WTC11 (cell line): ENCODE measurements at regions not wholly inside any gene's neighbourhood (a gene's known extent, or its start where the extent isn't known, plus 50 kb on each side); places are given as distances from the start of the nearest gene placed in this dataset.

Experiments used
- ATAC-seq: fragments of 200-7000 bp; cut with Tn5 transposase; 2 replicates; pipeline ENCODE4 v1.10.0; 2021; ENCODE audit warnings: mild to moderate bottlenecking, moderate library complexity
- CTCF ChIA-PET: fragments of 300-600 bp; sonication (Branson Sonifier 250); formaldehyde crosslinking; loops from one replicate; lab custom pipeline; 2021; ENCODE audit warnings: antibody characterized with exemption; lab: Charles Lee
- POLR2A ChIA-PET: fragments of 350-600 bp; sonication (Branson Sonifier 250); formaldehyde crosslinking; loops from one replicate; lab custom pipeline; 2021; ENCODE audit warnings: antibody characterized with exemption; lab: Charles Lee
- DNase-seq: peaks from one replicate; pipeline ENCODE4 v3.0.0; 2021; ENCODE audit warnings: low spot score
- H3K27ac Mint-ChIP-seq: 2 replicates; pipeline ENCODE4 v1.8.0; 2021; ENCODE audit warnings: mixed read lengths
- H3K27me3 Mint-ChIP-seq: 2 replicates; pipeline ENCODE4 v1.8.0; 2021; ENCODE audit warnings: low read depth, mild to moderate bottlenecking, moderate library complexity, mixed read lengths
- H3K36me3 Mint-ChIP-seq: 2 replicates; pipeline ENCODE4 v1.8.0; 2021; ENCODE audit warnings: mixed read lengths
- H3K4me1 Mint-ChIP-seq: 2 replicates; pipeline ENCODE4 v1.8.0; 2022; ENCODE audit warnings: mixed read lengths
- H3K4me3 Mint-ChIP-seq: 2 replicates; pipeline ENCODE4 v1.8.0; 2021; ENCODE audit warnings: mild to moderate bottlenecking, moderate library complexity, mixed read lengths
- H3K9me3 Mint-ChIP-seq: 2 replicates; pipeline ENCODE4 v1.8.0; 2021; ENCODE audit warnings: mixed read lengths
- CTCF ChIP-seq: fragments of 200-600 bp; IDR thresholded peaks from 2 replicates; pipeline ENCODE4 v1.8.0; 2022; ENCODE audit warnings: antibody characterized with exemption
- E2F4 ChIP-seq: sonication (generic); formaldehyde crosslinking; IDR thresholded peaks from 2 replicates; pipeline ENCODE4 v1.8.1; 2022; ENCODE audit warnings: low read depth, mild to moderate bottlenecking, moderate library complexity, missing genetic modification reagents, borderline replicate concordance
- ERG ChIP-seq: fragments of 250-450 bp; sonication (Bioruptor Pico); IDR thresholded peaks from 2 replicates; pipeline ENCODE4 v1.8.0; 2021; ENCODE audit warnings: mild to moderate bottlenecking
- ETV6 ChIP-seq: sonication (generic); formaldehyde crosslinking; IDR thresholded peaks from 2 replicates; pipeline ENCODE4 v1.8.1; 2022; ENCODE audit warnings: mild to moderate bottlenecking, missing genetic modification reagents
- GRHL2 ChIP-seq: fragments of 250-450 bp; sonication (Bioruptor Pico); IDR thresholded peaks from 2 replicates; pipeline ENCODE4 v1.8.0; 2022; ENCODE audit warnings: mild to moderate bottlenecking, moderate library complexity; ENCODE audit not compliant: insufficient replicate concordance, severe bottlenecking
- MAX ChIP-seq: sonication (generic); formaldehyde crosslinking; IDR thresholded peaks from 2 replicates; pipeline ENCODE4 v1.8.0; 2022; ENCODE audit warnings: mild to moderate bottlenecking, missing genetic modification reagents
- MLX ChIP-seq: sonication (generic); formaldehyde crosslinking; IDR thresholded peaks from 2 replicates; pipeline ENCODE4 v1.8.1; 2023; ENCODE audit warnings: mild to moderate bottlenecking, missing genetic modification reagents, moderate library complexity
- SMAD4 ChIP-seq: sonication (generic); formaldehyde crosslinking; IDR thresholded peaks from 2 replicates; pipeline ENCODE4 v1.8.0; 2022; ENCODE audit warnings: mild to moderate bottlenecking, missing genetic modification reagents
- USF2 ChIP-seq: sonication (generic); formaldehyde crosslinking; IDR thresholded peaks from 2 replicates; pipeline ENCODE4 v1.8.1; 2023; ENCODE audit warnings: mild to moderate bottlenecking, missing genetic modification reagents, moderate library complexity
- ZBTB21 ChIP-seq: sonication (generic); formaldehyde crosslinking; IDR thresholded peaks from 2 replicates; pipeline ENCODE4 v1.8.1; 2023; ENCODE audit warnings: mild to moderate bottlenecking, missing genetic modification reagents, borderline replicate concordance
- ZNF138 ChIP-seq: sonication (generic); formaldehyde crosslinking; conservative IDR thresholded peaks from 2 replicates; pipeline ENCODE4 v1.8.1; 2022; ENCODE audit warnings: mild to moderate bottlenecking, moderate library complexity, missing genetic modification reagents
- ZNF281 ChIP-seq: sonication (generic); formaldehyde crosslinking; IDR thresholded peaks from 2 replicates; pipeline ENCODE4 v1.8.0; 2023; ENCODE audit warnings: mild to moderate bottlenecking, missing genetic modification reagents
- ZNF423 ChIP-seq: fragments of 250-450 bp; sonication (Bioruptor Pico); IDR thresholded peaks from 2 replicates; pipeline ENCODE4 v2.1.2; 2022; ENCODE audit warnings: mild to moderate bottlenecking, moderate library complexity
- ZNF425 ChIP-seq: fragments of 250-450 bp; sonication (Bioruptor Pico); conservative IDR thresholded peaks from 2 replicates; pipeline ENCODE4 v1.9.0; 2021; ENCODE audit warnings: mild to moderate bottlenecking
- ZSCAN18 ChIP-seq: fragments of 250-450 bp; sonication (Bioruptor Pico); IDR thresholded peaks from 2 replicates; pipeline ENCODE4 v2.1.2; 2022; ENCODE audit warnings: mild to moderate bottlenecking, moderate library complexity

- no peak for ATAC-seq
- Mint-ChIP-seq H3K9me3 (0 out of 2 replicates have a peak, but pooled peaks cover 7% of the 10 kb centered on the region), H3K36me3 (no peaks in the 10 kb centered on the region; the same call in 1 of the 2 replicates), H3K4me1 (peaks cover 22% of the 10 kb centered on the region), H3K27me3 (peaks cover 4% of the 10 kb centered on the region; the same call in 1 of the 2 replicates), H3K27ac (no peak overlapping the region), H3K4me3 (no peak overlapping the region)
- ChIA-PET CTCF (no interaction called here), POLR2A (no interaction called here)
- no peak for DNase-seq
- TF ChIP-seq ETV6 (no peak), USF2 (CRISPR knock-in tag) (peak; percentile 56), MLX (CRISPR knock-in tag) (no peak), ZNF425 (CRISPR knock-in tag) (no peak)
Observed at GRCh38 chr16:51420247-51420646, 269.2 kb upstream of the SALL1 start.

GRCh38 chr16:51419768-51420167 lies 268.7 kb upstream of the SALL1 start:
- ATAC-seq (no peak), DNase-seq (no peak)
- no peak overlapping the region for H3K27ac Mint-ChIP-seq
- H3K27me3 Mint-ChIP-seq = peaks cover 4% of the 10 kb centered on the region; the same call in 1 of the 2 replicates
- H3K4me3 Mint-ChIP-seq = no peak overlapping the region
- H3K4me1 Mint-ChIP-seq = peaks cover 22% of the 10 kb centered on the region
- H3K36me3 Mint-ChIP-seq = no peaks in the 10 kb centered on the region; the same call in 1 of the 2 replicates
- no peak for TF ChIP-seq SMAD4 (CRISPR knock-in tag)
- ChIA-PET CTCF (no interaction called here), POLR2A (no interaction called here)
- H3K9me3 Mint-ChIP-seq = 0 out of 2 replicates have a peak, but pooled peaks cover 7% of the 10 kb centered on the region

GRCh38 chr16:51418258-51418657 lies 267.2 kb upstream of the SALL1 start:
- Mint-ChIP-seq H3K9me3 (0 out of 2 replicates have a peak, but pooled peaks cover 7% of the 10 kb centered on the region), H3K4me3 (no peak overlapping the region), H3K27me3 (peaks cover 4% of the 10 kb centered on the region; the same call in 1 of the 2 replicates), H3K36me3 (no peaks in the 10 kb centered on the region; the same call in 1 of the 2 replicates), H3K4me1 (peaks cover 27% of the 10 kb centered on the region), H3K27ac (no peak overlapping the region)
- ATAC-seq (no peak; the same call in 1 of the 2 replicates), DNase-seq (no peak)
- ChIA-PET CTCF (no interaction called here), POLR2A (no interaction called here)
- TF ChIP-seq ZNF425 (CRISPR knock-in tag) (no peak), ZBTB21 (no peak), ERG (CRISPR knock-in tag) (no peak), ZSCAN18 (no peak), ZNF138 (no peak), MAX (CRISPR knock-in tag) (no peak), ZNF281 (no peak), CTCF (no peak), E2F4 (CRISPR knock-in tag) (no peak), GRHL2 (CRISPR knock-in tag) (no peak), ZNF423 (CRISPR knock-in tag) (no peak)
